KMS-11 (cell line): ENCODE measurements at regions not wholly inside any gene's neighbourhood (a gene's known extent, or its start where the extent isn't known, plus 50 kb on each side); places are given as distances from the start of the nearest gene placed in this dataset.

Experiments
- H2AFZ ChIP-seq: fragments of 200-600 bp; sonication (generic); 2 replicates; pipeline ENCODE4 v1.6.1; 2016; ENCODE audit warnings: antibody characterized with exemption, mixed run types, low read depth
- H3K27ac ChIP-seq: fragments of 200-600 bp; sonication (generic); 2 replicates; pipeline ENCODE4 v1.6.1; 2016; ENCODE audit warnings: mild to moderate bottlenecking, mixed run types
- H3K27me3 ChIP-seq: fragments of 200-600 bp; sonication (generic); 2 replicates; pipeline ENCODE4 v1.6.1; 2017; ENCODE audit warnings: mild to moderate bottlenecking, low read depth, mixed run types, moderate library complexity; ENCODE audit not compliant: insufficient read depth
- H3K36me3 ChIP-seq: fragments of 200-600 bp; sonication (generic); 2 replicates; pipeline ENCODE4 v1.6.1; 2017; ENCODE audit warnings: mild to moderate bottlenecking, mixed run types; ENCODE audit not compliant: insufficient read depth
- H3K4me1 ChIP-seq: fragments of 200-600 bp; sonication (generic); 2 replicates; pipeline ENCODE4 v1.6.1; 2016; ENCODE audit warnings: mild to moderate bottlenecking, low read depth, mixed run types; ENCODE audit not compliant: poor library complexity, severe bottlenecking
- H3K4me2 ChIP-seq: fragments of 200-600 bp; sonication (generic); 2 replicates; pipeline ENCODE4 v1.7.0; 2016; ENCODE audit warnings: mild to moderate bottlenecking, mixed run types
- H3K4me3 ChIP-seq: fragments of 200-600 bp; sonication (generic); IDR thresholded peaks from 2 replicates; pipeline ENCODE4 v1.6.1; 2017; ENCODE audit warnings: low read depth, low read length, mixed read lengths; ENCODE audit not compliant: insufficient read depth
- H3K79me2 ChIP-seq: fragments of 200-600 bp; sonication (generic); 2 replicates; pipeline ENCODE4 v1.6.1; 2016; ENCODE audit warnings: low read depth, mixed run types; ENCODE audit not compliant: insufficient read depth
- H3K9ac ChIP-seq: fragments of 200-600 bp; sonication (generic); 2 replicates; pipeline ENCODE4 v1.6.1; 2016; ENCODE audit warnings: mild to moderate bottlenecking, mixed run types
- H4K20me1 ChIP-seq: fragments of 200-600 bp; sonication (generic); 2 replicates; pipeline ENCODE4 v1.6.1; 2016; ENCODE audit warnings: mild to moderate bottlenecking, mixed run types; ENCODE audit not compliant: insufficient read depth
- TF ChIP-seq, protein P1 (sequence below): fragments of 200-600 bp; sonication (generic); conservative IDR thresholded peaks from 2 replicates; pipeline ENCODE4 v1.6.1; 2017; ENCODE audit warnings: low read depth, mild to moderate bottlenecking, antibody characterized with exemption, low read length, moderate library complexity, mixed read lengths

DNA sequence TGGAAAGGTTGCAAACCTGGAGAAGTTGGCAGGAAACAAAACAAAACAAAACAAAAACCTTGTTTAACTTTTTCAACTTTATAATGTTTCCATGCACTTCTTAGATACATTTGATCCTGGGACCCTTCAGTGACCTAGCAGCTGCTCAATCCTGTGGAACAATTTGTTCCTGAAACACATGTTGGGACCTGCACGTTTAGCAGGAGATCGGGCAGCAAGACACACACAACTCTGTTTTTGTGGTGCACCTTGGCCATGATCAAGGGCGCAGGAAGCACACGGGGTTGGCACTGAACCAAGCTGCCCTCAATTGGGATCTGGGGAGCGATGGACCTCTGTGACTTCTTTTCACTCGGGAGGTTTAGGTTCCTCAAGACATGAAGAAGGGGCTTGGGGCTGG is 268.7 kb downstream of the LOXHD1 start:
- Histone ChIP-seq H3K9ac (no peak overlapping the region), H4K20me1 (no peaks in the 10 kb centered on the region), H3K27ac (no peak overlapping the region), H3K27me3 (no peaks in the 10 kb centered on the region; the same call in 1 of the 2 replicates), H3K4me1 (no peaks in the 10 kb centered on the region), H3K36me3 (no peaks in the 10 kb centered on the region), H2AFZ (no peak overlapping the region), H3K4me2 (no peak overlapping the region), H3K4me3 (no peak overlapping the region), H3K79me2 (no peaks in the 10 kb centered on the region)
- TF ChIP-seq, protein P1, sequence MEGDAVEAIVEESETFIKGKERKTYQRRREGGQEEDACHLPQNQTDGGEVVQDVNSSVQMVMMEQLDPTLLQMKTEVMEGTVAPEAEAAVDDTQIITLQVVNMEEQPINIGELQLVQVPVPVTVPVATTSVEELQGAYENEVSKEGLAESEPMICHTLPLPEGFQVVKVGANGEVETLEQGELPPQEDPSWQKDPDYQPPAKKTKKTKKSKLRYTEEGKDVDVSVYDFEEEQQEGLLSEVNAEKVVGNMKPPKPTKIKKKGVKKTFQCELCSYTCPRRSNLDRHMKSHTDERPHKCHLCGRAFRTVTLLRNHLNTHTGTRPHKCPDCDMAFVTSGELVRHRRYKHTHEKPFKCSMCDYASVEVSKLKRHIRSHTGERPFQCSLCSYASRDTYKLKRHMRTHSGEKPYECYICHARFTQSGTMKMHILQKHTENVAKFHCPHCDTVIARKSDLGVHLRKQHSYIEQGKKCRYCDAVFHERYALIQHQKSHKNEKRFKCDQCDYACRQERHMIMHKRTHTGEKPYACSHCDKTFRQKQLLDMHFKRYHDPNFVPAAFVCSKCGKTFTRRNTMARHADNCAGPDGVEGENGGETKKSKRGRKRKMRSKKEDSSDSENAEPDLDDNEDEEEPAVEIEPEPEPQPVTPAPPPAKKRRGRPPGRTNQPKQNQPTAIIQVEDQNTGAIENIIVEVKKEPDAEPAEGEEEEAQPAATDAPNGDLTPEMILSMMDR, result no peak

DNA sequence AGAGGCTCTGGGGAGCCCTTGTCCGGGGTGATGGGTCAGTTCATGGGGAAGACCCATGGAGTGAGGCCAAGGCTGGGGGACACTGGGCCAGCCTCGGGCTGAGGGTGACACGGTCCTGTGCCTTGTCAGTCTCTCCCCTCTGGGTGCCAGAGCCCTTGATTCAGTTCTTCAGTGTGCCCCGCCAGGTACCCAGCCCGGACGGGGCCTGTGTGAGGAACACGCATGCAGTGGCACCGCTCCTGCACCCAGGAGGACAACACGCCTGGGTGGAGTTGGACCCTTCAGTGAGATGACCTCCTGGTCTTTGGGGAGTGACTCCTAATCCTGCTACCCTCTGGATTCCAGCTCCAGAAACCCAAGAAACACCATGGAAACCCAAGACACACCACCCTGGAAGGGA is 264.4 kb downstream of the LOXHD1 start:
- H3K36me3 ChIP-seq, result no peaks in the 10 kb centered on the region
- no peak overlapping the region for H2AFZ ChIP-seq
- H3K4me2 ChIP-seq, result no peak overlapping the region
- H3K27me3 ChIP-seq, result no peaks in the 10 kb centered on the region
- TF ChIP-seq, protein P1, result no peak
- H3K4me3 ChIP-seq, result no peak overlapping the region
- H3K9ac ChIP-seq, result no peak overlapping the region
- no peaks in the 10 kb centered on the region for H4K20me1 ChIP-seq
- H3K4me1 ChIP-seq, result no peaks in the 10 kb centered on the region
- H3K79me2 ChIP-seq, result no peaks in the 10 kb centered on the region
- H3K27ac ChIP-seq, result no peak overlapping the region

DNA sequence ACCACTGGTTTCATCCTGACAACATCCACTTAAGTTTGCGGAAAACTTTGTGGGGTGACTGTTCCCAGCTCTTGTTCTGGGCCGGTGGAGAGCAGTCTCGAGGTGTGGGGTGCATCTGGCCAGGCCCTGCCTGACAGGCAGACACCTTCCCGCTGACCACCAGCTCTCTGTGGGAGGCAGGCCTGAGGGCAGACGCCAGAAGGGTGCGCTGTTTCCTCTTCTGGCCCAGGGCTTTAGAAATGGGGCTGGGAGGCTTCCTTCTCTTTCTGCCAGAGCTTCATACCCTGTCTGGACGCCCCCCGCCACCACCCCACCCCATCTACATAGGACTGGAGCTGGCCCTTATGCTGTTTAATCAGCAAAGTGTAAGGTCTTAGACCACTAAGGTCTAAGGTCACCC is 263.8 kb downstream of the LOXHD1 start:
- TF ChIP-seq, protein P1, result 0 out of 2 replicates have a peak, but pooled peaks have one; percentile 22
- H3K36me3 ChIP-seq, result no peaks in the 10 kb centered on the region
- no peak overlapping the region for H3K27ac ChIP-seq
- no peaks in the 10 kb centered on the region for H3K27me3 ChIP-seq
- H3K9ac ChIP-seq, result no peak overlapping the region
- no peaks in the 10 kb centered on the region for H3K79me2 ChIP-seq
- H3K4me3 ChIP-seq, result no peak overlapping the region
- no peaks in the 10 kb centered on the region for H3K4me1 ChIP-seq
- H2AFZ ChIP-seq, result no peak overlapping the region
- H3K4me2 ChIP-seq, result no peak overlapping the region
- no peaks in the 10 kb centered on the region for H4K20me1 ChIP-seq

DNA sequence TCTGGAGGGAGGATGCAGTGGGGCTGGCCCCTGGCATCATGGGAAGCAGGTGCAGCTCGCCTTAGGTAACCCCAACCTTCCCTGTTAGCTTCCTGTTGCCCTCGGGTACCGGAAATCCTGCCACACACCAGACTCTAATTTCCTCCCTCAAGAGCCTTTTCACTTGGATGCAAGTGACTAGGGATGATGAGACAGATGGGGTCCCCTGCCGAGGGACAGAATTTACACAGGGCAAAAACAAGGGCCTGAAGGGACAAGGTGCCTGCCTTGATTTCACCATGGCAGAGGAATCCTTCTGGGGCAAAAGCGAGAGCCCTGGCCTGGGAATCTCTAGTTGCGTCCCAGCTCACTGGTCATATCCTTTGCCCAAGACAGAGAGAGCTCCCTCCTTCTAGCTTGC is 263.1 kb downstream of the LOXHD1 start:
- H3K4me1 ChIP-seq, result no peaks in the 10 kb centered on the region
- no peaks in the 10 kb centered on the region for H3K27me3 ChIP-seq
- no peaks in the 10 kb centered on the region for H3K36me3 ChIP-seq
- H3K4me2 ChIP-seq, result no peak overlapping the region
- H4K20me1 ChIP-seq, result no peaks in the 10 kb centered on the region
- H3K9ac ChIP-seq, result no peak overlapping the region
- no peak overlapping the region for H2AFZ ChIP-seq
- H3K4me3 ChIP-seq, result no peak overlapping the region
- TF ChIP-seq, protein P1, result no peak
- no peak overlapping the region for H3K27ac ChIP-seq
- no peaks in the 10 kb centered on the region for H3K79me2 ChIP-seq

DNA sequence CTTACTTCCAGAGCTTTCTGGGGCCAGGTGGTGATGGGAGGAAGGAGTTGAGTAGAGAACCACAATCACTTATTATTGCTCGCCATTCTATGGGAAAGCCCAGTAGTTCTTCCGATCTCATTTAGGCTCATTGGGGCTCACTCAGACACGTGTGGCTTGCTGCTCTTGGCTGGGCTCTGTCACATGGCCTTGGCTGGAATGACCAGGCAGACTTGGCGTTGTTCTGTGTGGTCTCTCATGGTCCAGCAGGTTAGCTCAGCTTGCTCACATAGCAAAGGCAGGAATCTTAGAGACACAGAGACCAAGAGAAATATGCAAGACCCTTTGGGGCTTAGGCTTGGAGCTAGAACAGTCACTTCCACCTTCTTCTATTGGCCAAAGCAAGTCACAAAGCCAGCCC is 261.2 kb downstream of the LOXHD1 start:
- Histone ChIP-seq H3K4me1 (no peaks in the 10 kb centered on the region), H4K20me1 (no peaks in the 10 kb centered on the region), H3K36me3 (no peaks in the 10 kb centered on the region), H3K27ac (no peak overlapping the region), H2AFZ (no peak overlapping the region), H3K4me3 (no peak overlapping the region), H3K27me3 (no peaks in the 10 kb centered on the region), H3K79me2 (no peaks in the 10 kb centered on the region), H3K9ac (no peak overlapping the region), H3K4me2 (no peak overlapping the region)
- TF ChIP-seq, protein P1, result no peak
